HG02623 (cell line): ENCODE measurements at regions not wholly inside any gene's neighbourhood (a gene's known extent, or its start where the extent isn't known, plus 50 kb on each side); places are given as distances from the start of the nearest gene placed in this dataset.

ENCODE experiments used
- ATAC-seq: cut with Tn5 transposase; IDR thresholded peaks from one replicate; pipeline ENCODE4 v1.9.1; 2021; ENCODE audit warnings: moderate library complexity; ENCODE audit not compliant: unreplicated experiment

GRCh38 chr1:192943522-192943921, 115.6 kb downstream of the UCHL5 start:
- no peak for ATAC-seq

GRCh38 chr1:192945390-192946130, 113.6 kb downstream of the UCHL5 start:
- ATAC-seq: no peak

- no peak for ATAC-seq
These were observed 109.4 kb downstream of the UCHL5 start for GRCh38 chr1:192949783-192950182.

GRCh38 chr1:192950926-192951325, 108.2 kb downstream of the UCHL5 start:
- ATAC-seq: no peak

- peak; percentile 86 for ATAC-seq
These were observed 107.3 kb downstream of the UCHL5 start for GRCh38 chr1:192951691-192952460.

- no peak for ATAC-seq
These were observed 106.5 kb downstream of the UCHL5 start for GRCh38 chr1:192952646-192953045.

GRCh38 chr1:192954705-192955265, 104.4 kb downstream of the UCHL5 start:
- no peak for ATAC-seq

GRCh38 chr1:192958350-192958749, 100.8 kb downstream of the UCHL5 start:
- ATAC-seq: no peak

- no peak for ATAC-seq
These were observed 100.3 kb downstream of the UCHL5 start for GRCh38 chr1:192958871-192959270.

- peak; percentile 55 for ATAC-seq
These were observed 99.4 kb downstream of the UCHL5 start for GRCh38 chr1:192959657-192960186.
